Fibroblast of upper back skin (primary cell): ENCODE measurements at regions not wholly inside any gene's neighbourhood (a gene's known extent, or its start where the extent isn't known, plus 50 kb on each side); places are given as distances from the start of the nearest gene placed in this dataset.

Source experiments
- DNase-seq: peaks from one replicate; pipeline ENCODE4 v3.0.0-alpha.2; 2013

DNA sequence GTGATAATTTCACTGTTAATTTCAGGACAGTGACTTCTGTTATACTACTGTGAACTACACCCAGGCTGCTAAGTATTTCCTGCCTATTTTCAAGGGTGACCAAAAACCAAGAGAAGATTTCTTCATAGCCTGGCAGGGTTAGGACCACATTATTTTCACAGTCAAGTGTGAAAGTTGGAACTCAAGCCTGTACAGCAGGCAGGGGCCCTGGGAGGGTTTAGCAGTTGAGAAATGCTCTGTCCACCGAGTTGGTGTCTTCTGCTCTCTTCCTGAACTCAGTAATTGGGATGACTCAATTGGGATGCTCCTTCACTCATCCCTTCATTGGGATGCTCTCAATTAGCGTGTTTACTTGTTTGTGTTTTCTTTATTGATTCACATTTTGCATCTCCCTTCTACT, 347.3 kb upstream of the CDH11 start:
- DNase-seq: no peak

- no peak for DNase-seq
Observed at GRCh38 chr16:65468133-65468532, 346.3 kb upstream of the CDH11 start.

- DNase-seq: no peak
Observed at GRCh38 chr16:65463652-65464260, 341.9 kb upstream of the CDH11 start.

DNA sequence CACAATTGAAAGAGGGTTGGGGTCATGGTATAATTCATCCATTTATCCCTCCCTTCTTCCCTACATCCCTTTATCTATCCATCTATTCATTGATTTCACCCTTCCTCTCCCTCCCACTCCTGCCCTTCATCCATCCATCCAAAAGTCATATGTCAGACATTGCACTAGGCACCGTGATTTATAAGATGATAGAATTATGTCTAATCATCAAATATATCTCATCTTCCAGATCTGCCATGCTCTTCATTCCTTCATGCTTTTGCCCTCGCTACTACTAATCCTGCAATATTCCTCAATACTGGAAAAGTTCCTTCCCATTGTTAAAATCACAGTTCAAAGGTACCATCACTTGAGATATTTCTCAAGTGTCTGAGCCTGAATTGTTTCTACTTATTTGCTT, 335.2 kb upstream of the CDH11 start:
- DNase-seq: no peak

- no peak for DNase-seq
Observed at GRCh38 chr16:65455761-65456160, 333.9 kb upstream of the CDH11 start.

DNA sequence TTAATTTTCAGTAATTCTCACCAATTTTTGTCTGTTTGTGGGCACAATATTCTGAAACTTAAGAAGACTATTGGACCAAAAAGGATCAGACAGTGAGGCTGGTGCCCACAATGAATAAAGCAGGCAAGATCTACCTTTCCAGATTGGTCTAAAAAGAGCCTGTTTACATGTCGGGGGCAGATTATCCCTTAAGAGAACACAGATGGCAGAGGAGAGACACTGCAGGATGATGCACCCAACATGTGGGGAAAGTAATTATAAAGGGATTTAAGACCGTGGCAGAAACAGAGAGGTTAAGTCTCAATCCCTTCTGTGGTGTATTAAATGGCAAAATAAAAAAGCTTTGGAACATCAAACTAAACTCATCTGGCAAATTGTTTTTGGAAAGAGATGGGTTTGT, 331.8 kb upstream of the CDH11 start:
- no peak for DNase-seq

- no peak for DNase-seq
Observed at GRCh38 chr16:65449526-65449925, 327.7 kb upstream of the CDH11 start.

DNA sequence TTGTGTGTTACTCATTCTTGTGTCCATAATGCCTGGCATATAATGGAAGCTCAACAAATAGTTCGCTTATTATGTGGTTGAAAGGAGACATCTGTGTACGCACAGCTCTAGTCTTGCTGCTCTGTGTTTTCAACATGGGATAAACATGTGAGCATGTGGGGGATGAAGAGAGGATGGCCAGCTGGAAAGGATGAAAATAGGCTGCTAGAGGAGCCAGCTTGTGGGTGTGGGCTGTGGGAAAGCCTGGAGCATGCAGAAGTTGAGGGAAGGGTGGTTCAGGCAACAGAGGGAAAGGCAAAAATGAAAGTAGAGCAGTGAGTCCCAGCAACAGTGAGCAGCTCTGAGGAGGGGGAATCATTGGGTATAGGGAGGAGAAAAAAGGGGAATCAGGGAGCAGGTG, 324.6 kb upstream of the CDH11 start:
- DNase-seq: no peak

GRCh38 chr16:65445313-65446260, 323.7 kb upstream of the CDH11 start:
- peak; percentile 60 for DNase-seq

GRCh38 chr16:65441501-65441900, 319.6 kb upstream of the CDH11 start:
- DNase-seq: no peak

GRCh38 chr16:65429504-65430181, 307.8 kb upstream of the CDH11 start:
- DNase-seq: no peak

- DNase-seq: no peak
Observed at GRCh38 chr16:65426484-65426883, 304.6 kb upstream of the CDH11 start.

DNA sequence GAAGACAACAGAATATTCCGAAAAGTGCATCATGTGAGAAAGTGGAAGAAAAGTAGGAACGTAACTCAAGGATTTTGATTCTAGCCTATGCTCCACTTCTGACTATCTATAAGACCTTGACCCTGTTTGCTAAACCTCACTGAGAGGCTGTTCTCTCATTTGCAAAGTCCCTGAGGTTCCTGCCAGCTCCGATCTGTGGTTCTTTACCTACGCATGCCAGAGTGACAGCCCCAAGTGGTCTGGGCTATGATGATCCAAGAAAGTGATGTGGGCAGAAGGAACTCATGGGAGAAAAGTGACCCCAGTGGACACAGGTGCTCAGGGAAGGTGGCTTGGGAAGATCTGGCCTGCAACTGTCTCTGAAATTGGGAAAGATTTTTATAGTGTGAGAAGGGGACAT, 301.1 kb upstream of the CDH11 start:
- DNase-seq: no peak

DNA sequence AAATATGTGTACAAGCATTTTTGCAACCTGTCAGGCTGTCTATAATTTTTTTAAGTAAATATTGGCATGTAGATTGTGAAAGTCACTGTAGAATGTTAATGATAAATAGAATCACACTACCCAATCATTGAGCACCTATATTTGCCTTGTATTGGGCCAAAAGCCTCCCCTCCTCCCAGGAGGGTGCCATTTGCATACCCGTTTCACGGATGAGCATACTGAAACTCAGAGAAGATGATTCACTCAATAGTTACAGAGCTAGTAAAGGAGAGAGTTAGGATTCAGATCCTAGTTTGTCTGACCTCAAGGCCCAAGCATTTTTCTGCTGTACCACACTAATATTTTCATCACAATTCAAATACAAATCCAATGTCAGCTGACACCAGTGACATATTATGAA, 299.7 kb upstream of the CDH11 start:
- DNase-seq: no peak

DNA sequence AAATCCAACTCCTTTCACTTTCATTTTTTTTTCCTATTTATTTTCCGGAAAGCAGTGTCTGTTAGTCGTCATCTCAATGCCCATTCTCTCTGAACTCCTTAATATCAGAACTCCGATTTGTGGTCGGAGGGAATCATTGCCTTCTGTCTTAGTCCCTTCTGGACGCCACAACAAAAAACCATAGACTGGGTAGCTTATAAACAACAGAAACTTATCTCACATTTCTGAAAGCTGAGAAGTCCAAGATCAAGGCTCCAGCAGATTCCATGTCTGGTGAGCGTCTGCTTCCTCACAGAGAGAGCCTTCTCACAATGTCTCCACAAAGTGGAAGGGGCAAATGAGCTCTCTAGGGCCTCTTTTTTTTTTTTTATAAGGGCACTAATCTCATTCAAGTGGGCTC, 296.6 kb upstream of the CDH11 start:
- no peak for DNase-seq

DNA sequence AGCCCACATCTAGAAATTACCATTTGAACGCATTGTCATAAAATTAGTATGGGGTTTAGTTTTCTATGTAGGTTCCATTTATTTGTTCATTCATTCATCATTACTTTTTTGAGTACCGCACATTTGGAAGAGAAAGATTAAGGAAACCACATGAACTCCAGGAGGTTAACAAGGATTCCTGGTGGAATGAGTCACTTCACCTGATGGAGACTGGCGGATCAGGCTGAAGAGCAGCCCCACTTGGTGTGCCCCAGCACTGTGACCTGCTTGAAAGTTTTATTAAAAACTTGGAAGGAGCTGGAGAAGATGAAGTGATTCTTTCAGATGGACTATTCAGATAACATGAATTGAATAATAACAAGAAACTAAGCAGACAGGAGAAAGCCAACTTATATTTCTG, 293.6 kb upstream of the CDH11 start:
- DNase-seq: peak; percentile 86

DNA sequence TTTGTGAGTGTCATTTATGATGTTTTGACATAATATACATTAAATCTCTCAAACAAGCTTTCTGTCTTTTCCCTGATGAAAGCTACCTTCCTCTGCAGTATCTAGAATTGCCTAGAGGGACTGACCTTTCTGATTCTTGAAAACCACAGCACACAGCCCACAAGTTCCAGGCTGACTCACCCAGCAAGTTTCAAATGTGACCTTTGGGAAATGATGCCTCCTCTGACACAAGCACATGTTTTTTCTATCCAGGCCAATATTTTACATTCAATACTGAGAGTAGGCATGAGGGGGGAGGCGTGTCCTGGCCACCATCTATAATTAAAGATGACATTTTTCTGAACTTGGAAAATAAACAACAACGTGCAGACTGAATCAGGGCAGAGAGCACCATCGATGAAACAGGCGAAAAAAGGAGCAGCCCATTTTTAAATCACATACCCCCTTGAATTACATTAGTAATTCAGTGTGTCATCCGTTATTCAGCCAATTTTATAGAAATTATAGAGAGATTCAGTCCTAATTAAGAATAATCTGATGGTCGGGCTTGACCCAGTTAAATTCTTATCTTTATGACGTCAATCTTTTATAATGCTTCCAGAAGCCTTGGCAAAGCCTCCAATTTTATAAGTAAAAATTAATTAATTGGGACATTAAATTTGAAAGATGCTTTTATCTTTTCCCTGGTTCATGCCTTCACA, 292.6 kb upstream of the CDH11 start:
- DNase-seq: peak; percentile 92

DNA sequence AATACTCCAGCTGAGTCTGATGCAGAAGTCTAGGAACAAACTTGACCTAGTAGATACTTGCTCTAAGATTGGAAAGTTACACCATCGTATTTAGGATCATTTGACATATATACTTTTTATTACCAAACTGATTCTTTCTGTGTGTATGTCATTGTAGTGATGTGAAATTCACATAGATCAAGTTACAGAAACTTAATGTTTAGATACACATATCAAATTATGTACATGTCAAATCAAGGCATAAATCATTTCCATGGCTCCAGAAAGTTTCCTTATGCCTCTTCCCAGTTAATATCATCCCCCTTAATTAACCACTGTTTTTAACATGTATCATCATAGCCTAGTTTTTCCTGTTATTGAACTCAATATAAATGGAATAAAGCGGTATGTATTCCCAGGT, 292.0 kb upstream of the CDH11 start:
- peak; percentile 36 for DNase-seq

DNA sequence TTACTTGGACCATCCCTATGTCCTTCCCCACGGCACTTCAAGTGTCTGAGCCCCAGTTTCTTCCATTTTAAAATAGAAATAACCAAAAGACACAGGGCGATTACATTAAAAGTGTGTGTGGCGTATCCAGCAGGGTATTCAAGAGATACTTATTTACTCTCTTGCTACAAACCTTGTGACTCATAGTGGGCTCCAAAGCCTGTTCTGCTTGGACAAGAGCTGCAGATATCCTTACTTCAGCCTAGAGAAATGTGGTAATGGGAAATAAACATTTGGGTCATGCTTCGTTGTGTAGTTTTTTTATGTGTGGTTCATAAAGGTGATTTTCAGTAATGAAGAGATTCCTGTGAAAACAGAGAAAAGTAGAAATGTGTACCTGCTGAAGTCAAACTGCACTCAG, 288.9 kb upstream of the CDH11 start:
- DNase-seq: no peak

DNA sequence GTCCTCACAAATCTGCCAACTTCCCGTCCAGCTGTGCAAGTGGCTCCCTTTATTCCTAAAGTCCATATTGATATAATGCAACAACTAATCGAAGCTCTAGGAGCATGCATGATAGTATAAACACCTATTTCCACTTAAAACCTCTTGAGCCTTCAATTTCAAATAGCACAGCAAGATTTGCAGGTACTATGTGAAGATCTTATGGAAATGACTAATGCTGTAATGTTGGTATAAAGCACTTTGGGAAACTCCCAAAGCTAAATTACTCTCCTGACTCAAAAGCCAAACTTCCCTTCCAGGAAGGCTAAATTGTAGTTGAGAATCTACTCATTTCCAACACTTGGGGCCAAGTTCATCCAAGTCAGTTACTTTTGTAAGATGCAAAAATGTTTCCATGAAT, 287.6 kb upstream of the CDH11 start:
- DNase-seq: peak; percentile 50

DNA sequence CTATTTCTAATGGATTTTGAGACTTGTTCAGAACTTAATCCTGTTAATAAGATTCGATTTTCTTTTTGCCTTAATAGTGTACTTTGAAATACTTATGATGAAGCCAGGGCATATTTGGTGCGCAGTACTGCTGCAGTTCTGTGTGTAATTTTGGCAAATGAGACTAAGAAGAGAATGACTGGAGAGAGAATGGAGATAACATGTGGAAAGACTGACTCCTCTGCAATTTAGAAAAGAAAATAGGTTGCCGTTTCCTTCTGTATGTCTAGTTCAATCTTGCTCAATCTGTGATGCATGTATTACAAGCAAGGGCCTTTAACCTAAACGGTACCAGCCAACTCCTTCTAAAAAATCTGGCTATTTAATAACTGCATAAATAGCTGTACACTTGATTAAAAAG, 285.1 kb upstream of the CDH11 start:
- DNase-seq: no peak

GRCh38 chr16:65406116-65406515, 284.3 kb upstream of the CDH11 start:
- peak; percentile 44 for DNase-seq

DNA sequence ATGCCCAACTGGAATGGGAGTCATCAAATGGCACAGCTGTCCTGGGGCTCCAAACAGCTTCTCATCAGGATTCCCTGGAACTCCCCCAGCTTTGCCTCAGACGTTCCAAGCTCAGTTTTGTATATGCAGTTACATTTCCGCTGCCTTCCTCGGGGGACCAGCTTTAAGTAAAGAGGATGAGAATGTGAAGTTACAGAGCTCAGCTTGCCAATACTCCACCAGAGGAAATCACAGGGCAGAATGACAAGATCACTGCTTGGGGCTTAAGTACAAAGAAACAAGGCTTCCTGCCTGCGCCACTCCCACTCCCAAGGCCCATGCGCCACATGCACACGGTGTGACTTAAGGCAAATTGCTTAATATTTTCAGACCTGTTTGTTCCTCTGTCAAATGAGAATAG, 272.4 kb upstream of the CDH11 start:
- DNase-seq: no peak
